Duodenal mucosa (tissue), 2 donors: ENCODE measurements at regions not wholly inside any gene's neighbourhood (a gene's known extent, or its start where the extent isn't known, plus 50 kb on each side); places are given as distances from the start of the nearest gene placed in this dataset.

Experiments used
- H3K27ac ChIP-seq: one replicate; pipeline ENCODE4 v1.7.0; 2013; ENCODE audit warnings: low read depth, low read length
- H3K27me3 ChIP-seq, 2 donors: one replicate each; pipeline ENCODE4 v1.7.0; 2013; ENCODE audit warnings: low read length in 2 of 2, control low read depth in 1 of 2; ENCODE audit not compliant: insufficient read depth in 2 of 2, control insufficient read depth in 1 of 2
- H3K36me3 ChIP-seq, 2 donors: one replicate each; pipeline ENCODE4 v1.7.0; 2013; ENCODE audit warnings: low read length in 2 of 2, control low read depth in 1 of 2; ENCODE audit not compliant: insufficient read depth in 2 of 2, control insufficient read depth in 1 of 2
- H3K4me1 ChIP-seq, 2 donors: one replicate each; pipeline ENCODE4 v1.7.0; 2013; ENCODE audit warnings: low read length in 2 of 2, control low read depth in 1 of 2; ENCODE audit not compliant: insufficient read depth in 2 of 2, control insufficient read depth in 1 of 2
- H3K4me3 ChIP-seq, 2 donors: one replicate each; pipeline ENCODE4 v1.7.0; 2013; ENCODE audit warnings: low read length in 2 of 2, low read depth in 1 of 2
- H3K9ac ChIP-seq, 2 donors: one replicate each; pipeline ENCODE4 v1.7.0; 2013; ENCODE audit warnings: low read length in 2 of 2, low read depth in 1 of 2
- H3K9me3 ChIP-seq, 2 donors: one replicate each; pipeline ENCODE4 v1.7.0; 2013; ENCODE audit warnings: low read length in 2 of 2, control low read depth in 1 of 2; ENCODE audit not compliant: control insufficient read depth in 1 of 2

DNA sequence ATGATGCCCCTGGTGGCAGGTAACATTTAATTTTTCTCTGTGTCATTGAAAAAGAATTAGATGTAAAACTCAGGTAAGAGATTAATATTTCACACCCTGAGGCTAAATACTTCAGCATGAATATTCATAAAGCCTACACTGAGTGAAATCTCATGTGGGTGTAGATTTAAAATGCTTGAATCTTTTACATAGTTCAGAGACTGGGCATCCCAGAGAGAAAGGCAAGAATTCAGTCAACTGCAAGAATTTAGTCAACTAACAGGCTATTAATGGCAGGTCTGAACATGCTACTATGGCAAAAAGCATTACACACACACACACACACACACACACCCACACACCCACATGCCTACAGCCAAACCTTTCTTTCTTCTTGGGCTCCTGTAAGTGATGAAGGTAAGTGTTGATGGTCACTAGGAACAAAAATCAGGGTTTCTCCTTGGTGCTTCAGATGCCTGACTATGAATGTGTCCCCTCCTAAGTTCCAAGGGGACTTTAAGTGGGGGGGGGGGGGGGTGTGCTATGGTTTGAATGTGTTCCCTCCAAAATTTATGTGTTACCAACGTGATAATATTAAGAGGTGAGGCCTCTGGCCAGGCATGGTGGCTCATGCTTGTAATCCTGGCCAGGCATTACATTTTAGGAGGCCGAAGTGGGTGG lies 63.7 kb upstream of the PSMD7 start:
- Histone ChIP-seq H3K27me3 (no peaks in the 10 kb centered on the region), H3K36me3 (no peaks in the 10 kb centered on the region), H3K4me1 (no peaks in the 10 kb centered on the region), H3K9ac (no peak overlapping the region), H3K27ac (no peak overlapping the region), H3K9me3 (no peaks in the 10 kb centered on the region), H3K4me3 (no peak overlapping the region)

- H3K9ac ChIP-seq, result no peak overlapping the region
- no peaks in the 10 kb centered on the region for H3K27me3 ChIP-seq
- no peaks in the 10 kb centered on the region for H3K4me1 ChIP-seq
- no peak overlapping the region for H3K27ac ChIP-seq
- H3K9me3 ChIP-seq, result no peaks in the 10 kb centered on the region
- H3K36me3 ChIP-seq, result no peaks in the 10 kb centered on the region
- no peak overlapping the region for H3K4me3 ChIP-seq
Observed at GRCh38 chr16:74230126-74230525, 66.5 kb upstream of the PSMD7 start.

- Histone ChIP-seq H3K36me3 (no peaks in the 10 kb centered on the region), H3K9ac (no peak overlapping the region), H3K27me3 (no peaks in the 10 kb centered on the region), H3K4me3 (no peak overlapping the region), H3K9me3 (no peaks in the 10 kb centered on the region), H3K4me1 (no peaks in the 10 kb centered on the region), H3K27ac (no peak overlapping the region)
Observed at GRCh38 chr16:74226338-74226954, 70.2 kb upstream of the PSMD7 start.

GRCh38 chr16:74224828-74225612 lies 71.6 kb upstream of the PSMD7 start:
- H3K4me3 ChIP-seq, result no peak overlapping the region
- no peaks in the 10 kb centered on the region for H3K4me1 ChIP-seq
- H3K9me3 ChIP-seq, result no peaks in the 10 kb centered on the region
- no peaks in the 10 kb centered on the region for H3K36me3 ChIP-seq
- no peak overlapping the region for H3K27ac ChIP-seq
- no peaks in the 10 kb centered on the region for H3K27me3 ChIP-seq
- no peak overlapping the region for H3K9ac ChIP-seq

DNA sequence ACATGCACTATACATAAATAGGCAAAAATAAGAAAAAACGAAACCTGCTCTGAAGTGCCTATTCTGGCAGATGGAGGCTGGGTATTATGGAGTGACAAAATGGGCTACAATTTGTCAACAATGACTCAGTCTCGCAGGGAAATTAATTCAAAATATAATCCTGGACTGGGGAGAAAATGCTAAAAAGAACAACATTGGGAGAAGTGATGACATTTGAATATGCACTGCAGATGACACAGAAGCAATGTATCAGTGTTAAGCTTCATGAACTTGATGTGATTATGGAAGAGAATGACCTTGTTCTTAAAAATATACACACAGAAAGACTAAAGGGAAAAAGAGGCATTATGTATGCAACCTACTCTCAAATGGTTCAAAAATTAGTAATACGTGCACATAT lies 74.8 kb upstream of the PSMD7 start:
- no peaks in the 10 kb centered on the region for H3K27me3 ChIP-seq
- no peak overlapping the region for H3K4me3 ChIP-seq
- H3K36me3 ChIP-seq, result no peaks in the 10 kb centered on the region
- no peak overlapping the region for H3K9ac ChIP-seq
- no peak overlapping the region for H3K27ac ChIP-seq
- no peaks in the 10 kb centered on the region for H3K9me3 ChIP-seq
- H3K4me1 ChIP-seq, result no peaks in the 10 kb centered on the region

- no peak overlapping the region for H3K9ac ChIP-seq
- H3K4me3 ChIP-seq, result no peak overlapping the region
- peaks cover 0 to 3% of the 10 kb centered on the region in 2 donors for H3K27me3 ChIP-seq
- no peaks in the 10 kb centered on the region for H3K36me3 ChIP-seq
- no peaks in the 10 kb centered on the region for H3K4me1 ChIP-seq
- no peaks in the 10 kb centered on the region for H3K9me3 ChIP-seq
- no peak overlapping the region for H3K27ac ChIP-seq
Observed at GRCh38 chr16:74219706-74220105, 76.9 kb upstream of the PSMD7 start.

DNA sequence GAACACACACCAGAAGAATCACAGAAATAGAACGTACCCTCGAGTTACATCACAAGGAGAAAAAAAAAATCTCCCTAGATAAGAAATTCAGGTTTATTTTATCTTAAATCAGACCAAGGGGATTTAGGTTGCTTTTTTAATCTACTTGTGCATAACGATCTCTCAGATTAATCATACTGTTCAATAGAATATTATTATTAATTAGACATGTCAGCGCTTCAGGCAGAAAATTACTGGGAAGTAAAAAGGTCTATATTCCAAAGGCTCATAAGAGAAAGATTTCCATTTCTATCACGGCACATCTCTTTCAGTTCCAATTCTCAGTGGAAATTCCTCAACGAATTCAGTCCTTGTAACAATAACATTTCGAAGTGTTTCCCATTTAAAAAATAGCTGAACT lies 77.7 kb upstream of the PSMD7 start:
- H3K36me3 ChIP-seq, result no peaks in the 10 kb centered on the region
- no peak overlapping the region for H3K27ac ChIP-seq
- no peak overlapping the region for H3K9ac ChIP-seq
- no peaks in the 10 kb centered on the region for H3K9me3 ChIP-seq
- peaks cover 0 to 3% of the 10 kb centered on the region in 2 donors for H3K27me3 ChIP-seq
- H3K4me3 ChIP-seq, result no peak overlapping the region
- H3K4me1 ChIP-seq, result no peaks in the 10 kb centered on the region

DNA sequence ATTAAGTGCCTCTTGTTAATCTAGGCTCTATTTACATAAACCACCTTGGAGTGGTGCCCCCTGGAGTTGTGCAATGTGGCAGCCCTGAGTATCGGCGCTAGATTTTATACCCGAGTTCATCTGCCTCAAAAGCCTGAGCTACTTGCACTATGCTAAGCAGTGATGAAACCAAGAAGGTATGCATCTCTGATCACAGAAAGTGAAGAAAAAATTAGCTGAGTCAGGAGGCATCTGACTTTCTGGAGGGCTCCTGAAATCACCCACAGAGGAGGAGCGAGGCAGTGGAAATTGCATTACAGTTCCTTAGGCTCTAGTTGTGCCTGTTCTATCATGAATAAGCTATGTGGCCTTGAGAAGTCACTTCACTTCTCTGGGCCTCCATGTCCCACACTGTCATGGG lies 80.3 kb upstream of the PSMD7 start:
- no peaks in the 10 kb centered on the region for H3K36me3 ChIP-seq
- no peak overlapping the region for H3K4me3 ChIP-seq
- peaks cover 0 to 3% of the 10 kb centered on the region in 2 donors for H3K27me3 ChIP-seq
- no peaks in the 10 kb centered on the region for H3K9me3 ChIP-seq
- H3K9ac ChIP-seq, result no peak overlapping the region
- no peaks in the 10 kb centered on the region for H3K4me1 ChIP-seq
- H3K27ac ChIP-seq, result no peak overlapping the region

- no peak overlapping the region for H3K4me3 ChIP-seq
- no peaks in the 10 kb centered on the region for H3K9me3 ChIP-seq
- H3K4me1 ChIP-seq, result no peaks in the 10 kb centered on the region
- H3K9ac ChIP-seq, result no peak overlapping the region
- H3K36me3 ChIP-seq, result no peaks in the 10 kb centered on the region
- H3K27ac ChIP-seq, result no peak overlapping the region
- peaks cover 0 to 3% of the 10 kb centered on the region in 2 donors for H3K27me3 ChIP-seq
Observed at GRCh38 chr16:74215249-74215648, 81.4 kb upstream of the PSMD7 start.

GRCh38 chr16:74213372-74213771 lies 83.2 kb upstream of the PSMD7 start:
- H3K27me3 ChIP-seq, result peaks cover 0 to 3% of the 10 kb centered on the region in 2 donors
- H3K9ac ChIP-seq, result no peak overlapping the region
- no peak overlapping the region for H3K27ac ChIP-seq
- H3K36me3 ChIP-seq, result no peaks in the 10 kb centered on the region
- H3K4me3 ChIP-seq, result no peak overlapping the region
- no peaks in the 10 kb centered on the region for H3K4me1 ChIP-seq
- no peaks in the 10 kb centered on the region for H3K9me3 ChIP-seq
